ENCODE measurements at regions not wholly inside any gene's neighbourhood (a gene's known extent, or its start where the extent isn't known, plus 50 kb on each side); places are given as distances from the start of the nearest gene placed in this dataset.

DNA sequence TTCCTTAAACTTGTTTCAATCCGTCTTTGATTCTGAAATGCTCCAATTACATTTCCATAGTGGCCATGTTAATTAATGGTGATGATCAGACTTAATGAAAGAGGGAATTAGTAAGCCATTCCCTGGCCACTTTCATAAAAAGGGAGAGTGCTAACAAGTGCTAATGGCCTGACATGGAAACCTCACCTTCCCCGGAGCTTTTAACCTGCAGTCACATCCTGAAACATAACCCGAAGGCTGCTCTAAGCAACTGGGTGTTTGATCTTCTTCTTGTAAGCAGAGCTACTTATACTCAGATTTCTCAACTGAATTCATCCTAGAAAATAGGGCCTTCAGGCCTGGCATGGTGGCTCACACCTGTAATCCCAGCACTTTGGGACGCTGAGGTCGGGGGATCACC is 67.1 kb upstream of the ZMYND8 start:
- TF ChIP-seq, protein P1, sequence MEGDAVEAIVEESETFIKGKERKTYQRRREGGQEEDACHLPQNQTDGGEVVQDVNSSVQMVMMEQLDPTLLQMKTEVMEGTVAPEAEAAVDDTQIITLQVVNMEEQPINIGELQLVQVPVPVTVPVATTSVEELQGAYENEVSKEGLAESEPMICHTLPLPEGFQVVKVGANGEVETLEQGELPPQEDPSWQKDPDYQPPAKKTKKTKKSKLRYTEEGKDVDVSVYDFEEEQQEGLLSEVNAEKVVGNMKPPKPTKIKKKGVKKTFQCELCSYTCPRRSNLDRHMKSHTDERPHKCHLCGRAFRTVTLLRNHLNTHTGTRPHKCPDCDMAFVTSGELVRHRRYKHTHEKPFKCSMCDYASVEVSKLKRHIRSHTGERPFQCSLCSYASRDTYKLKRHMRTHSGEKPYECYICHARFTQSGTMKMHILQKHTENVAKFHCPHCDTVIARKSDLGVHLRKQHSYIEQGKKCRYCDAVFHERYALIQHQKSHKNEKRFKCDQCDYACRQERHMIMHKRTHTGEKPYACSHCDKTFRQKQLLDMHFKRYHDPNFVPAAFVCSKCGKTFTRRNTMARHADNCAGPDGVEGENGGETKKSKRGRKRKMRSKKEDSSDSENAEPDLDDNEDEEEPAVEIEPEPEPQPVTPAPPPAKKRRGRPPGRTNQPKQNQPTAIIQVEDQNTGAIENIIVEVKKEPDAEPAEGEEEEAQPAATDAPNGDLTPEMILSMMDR (IDR thresholded peaks at IDR 0.05; ENCODE audit: poor library complexity, severe bottlenecking) = no peak
- H3K36me3 ChIP-seq (ENCODE audit: low read depth) = no peaks in the 10 kb centered on the region
- DNase-seq (ENCODE audit: low spot score) (no peak), ATAC-seq (ENCODE audit: low read depth) (no peak)
- H3K27ac ChIP-seq (ENCODE audit: poor library complexity, severe bottlenecking) = no peak overlapping the region
- H3K4me1 ChIP-seq (ENCODE audit: insufficient read depth, poor library complexity, severe bottlenecking) = no peaks in the 10 kb centered on the region
- no peak overlapping the region for H3K4me3 ChIP-seq (ENCODE audit: severe bottlenecking)
- H3K9me3 ChIP-seq (ENCODE audit: severe bottlenecking) = peaks cover 13% of the 10 kb centered on the region
- H3K27me3 ChIP-seq (ENCODE audit: insufficient read depth, poor library complexity, severe bottlenecking) = no peaks in the 10 kb centered on the region

DNA sequence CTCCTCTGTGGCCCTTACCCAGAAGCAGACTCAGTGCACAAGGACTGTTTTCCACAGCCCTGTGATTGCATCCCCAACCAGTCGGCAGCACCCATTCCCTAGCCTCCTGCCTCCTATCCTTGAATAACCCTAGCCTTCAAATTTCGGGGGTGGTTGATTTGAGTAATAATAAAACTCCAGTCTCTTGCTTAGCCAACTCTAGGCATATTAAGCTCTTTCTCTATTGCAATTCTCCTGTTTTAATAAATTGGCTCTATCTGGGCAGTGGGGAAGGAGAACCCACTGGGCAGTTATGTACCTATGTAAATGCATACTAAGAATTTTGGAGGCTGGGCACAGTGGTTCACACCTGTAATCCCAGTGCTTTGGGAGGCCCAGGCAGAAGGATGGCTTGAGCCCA is 70.6 kb upstream of the ZMYND8 start:
- H3K27me3 ChIP-seq (ENCODE audit: insufficient read depth, poor library complexity, severe bottlenecking) = no peaks in the 10 kb centered on the region
- DNase-seq (ENCODE audit: low spot score) (no peak), ATAC-seq (ENCODE audit: low read depth) (no peak)
- peaks cover 6% of the 10 kb centered on the region for H3K4me1 ChIP-seq (ENCODE audit: insufficient read depth, poor library complexity, severe bottlenecking)
- no peak overlapping the region for H3K4me3 ChIP-seq (ENCODE audit: severe bottlenecking)
- peaks cover 13% of the 10 kb centered on the region for H3K9me3 ChIP-seq (ENCODE audit: severe bottlenecking)
- H3K27ac ChIP-seq (ENCODE audit: poor library complexity, severe bottlenecking) = no peak overlapping the region
- H3K36me3 ChIP-seq (ENCODE audit: low read depth) = no peaks in the 10 kb centered on the region
- TF ChIP-seq, protein P1 (IDR thresholded peaks at IDR 0.05; ENCODE audit: poor library complexity, severe bottlenecking) = no peak

DNA sequence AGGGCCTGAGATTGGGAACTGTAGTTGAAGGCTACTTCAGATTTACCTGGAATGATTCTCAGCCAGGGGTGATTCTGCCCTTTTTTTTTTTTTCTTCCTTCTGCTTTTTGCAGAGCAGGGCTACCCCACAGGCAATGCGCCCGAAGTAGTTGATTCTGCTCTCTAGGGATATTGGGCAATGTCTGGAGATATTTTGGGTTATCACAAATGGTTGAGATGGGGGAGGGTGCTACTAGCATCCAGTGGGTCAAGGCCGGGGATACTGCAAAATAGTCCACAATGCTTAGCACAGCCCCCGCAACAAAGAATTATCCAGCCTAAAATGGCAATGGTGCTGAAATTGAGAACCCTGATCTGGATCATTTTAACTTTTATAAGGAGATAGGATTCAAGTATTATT is 71.2 kb upstream of the ZMYND8 start:
- TF ChIP-seq, protein P1 (IDR thresholded peaks at IDR 0.05; ENCODE audit: poor library complexity, severe bottlenecking) = no peak

DNA sequence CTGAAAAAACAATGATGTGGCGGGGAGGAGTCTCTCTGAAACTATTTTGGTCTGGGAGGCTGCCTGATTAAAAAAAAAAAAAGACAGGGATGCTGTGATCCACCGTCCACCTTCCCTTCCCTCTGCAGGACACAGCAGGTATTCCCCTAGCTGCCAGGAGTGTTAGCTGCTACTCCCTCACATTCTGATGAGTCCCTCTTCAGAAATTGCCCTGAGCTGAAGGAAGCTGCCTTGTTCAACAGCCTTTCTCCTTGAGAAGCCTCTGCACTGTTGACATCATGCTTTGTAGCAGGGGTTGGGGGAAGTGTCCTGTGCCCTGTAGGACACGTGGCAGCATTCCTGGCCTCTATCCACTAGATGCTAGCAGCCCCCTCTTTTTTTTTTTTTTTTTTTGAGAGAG is 71.7 kb upstream of the ZMYND8 start:
- ATAC-seq (ENCODE audit: low read depth) (no peak), DNase-seq (ENCODE audit: low spot score) (no peak)
- Histone ChIP-seq H3K4me1 (ENCODE audit: insufficient read depth, poor library complexity, severe bottlenecking) (peaks cover 16% of the 10 kb centered on the region), H3K9me3 (ENCODE audit: severe bottlenecking) (peaks cover 13% of the 10 kb centered on the region), H3K36me3 (ENCODE audit: low read depth) (no peaks in the 10 kb centered on the region), H3K4me3 (ENCODE audit: severe bottlenecking) (no peak overlapping the region), H3K27me3 (ENCODE audit: insufficient read depth, poor library complexity, severe bottlenecking) (no peaks in the 10 kb centered on the region), H3K27ac (ENCODE audit: poor library complexity, severe bottlenecking) (no peak overlapping the region)
- TF ChIP-seq, protein P1 (IDR thresholded peaks at IDR 0.05; ENCODE audit: poor library complexity, severe bottlenecking) = no peak

More for the DNA sequence above, 71.2 kb upstream of the ZMYND8 start:
- Histone ChIP-seq H3K9me3 (ENCODE audit: severe bottlenecking) (peaks cover 13% of the 10 kb centered on the region), H3K4me3 (ENCODE audit: severe bottlenecking) (no peak overlapping the region), H3K27ac (ENCODE audit: poor library complexity, severe bottlenecking) (no peak overlapping the region), H3K4me1 (ENCODE audit: insufficient read depth, poor library complexity, severe bottlenecking) (peaks cover 12% of the 10 kb centered on the region), H3K36me3 (ENCODE audit: low read depth) (no peaks in the 10 kb centered on the region), H3K27me3 (ENCODE audit: insufficient read depth, poor library complexity, severe bottlenecking) (no peaks in the 10 kb centered on the region)
- ATAC-seq (ENCODE audit: low read depth) (no peak), DNase-seq (ENCODE audit: low spot score) (no peak)

DNA sequence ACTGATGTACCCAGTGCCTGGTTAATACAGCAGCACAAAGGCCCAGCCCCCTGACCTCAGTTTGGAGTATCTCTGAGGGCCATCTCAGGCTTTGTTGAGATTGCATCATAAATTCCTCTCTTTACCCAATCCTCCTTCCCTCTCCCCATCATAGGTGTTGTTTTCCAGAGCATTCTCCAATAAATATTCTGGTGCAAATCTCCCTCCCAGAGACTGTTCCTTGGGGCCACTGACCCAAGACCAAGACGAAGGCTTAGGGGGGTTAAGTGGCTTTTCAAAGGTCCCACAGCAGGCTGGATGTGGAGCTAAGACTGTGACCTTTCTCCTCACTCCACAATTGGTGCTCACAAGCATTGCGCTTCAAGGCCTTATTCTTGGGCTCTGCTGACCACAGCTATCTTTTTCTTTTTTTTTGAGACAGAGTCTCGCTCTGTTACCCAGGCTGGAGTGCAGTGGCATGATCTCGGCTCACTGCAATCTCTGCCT is 72.4 kb upstream of the ZMYND8 start:
- Histone ChIP-seq H3K27me3 (ENCODE audit: insufficient read depth, poor library complexity, severe bottlenecking) (no peaks in the 10 kb centered on the region), H3K27ac (ENCODE audit: poor library complexity, severe bottlenecking) (no peak overlapping the region), H3K9me3 (ENCODE audit: severe bottlenecking) (peaks cover 13% of the 10 kb centered on the region), H3K36me3 (ENCODE audit: low read depth) (no peaks in the 10 kb centered on the region), H3K4me3 (ENCODE audit: severe bottlenecking) (no peak overlapping the region), H3K4me1 (ENCODE audit: insufficient read depth, poor library complexity, severe bottlenecking) (peaks cover 24% of the 10 kb centered on the region)
- TF ChIP-seq, protein P1 (IDR thresholded peaks at IDR 0.05; ENCODE audit: poor library complexity, severe bottlenecking) = no peak
- ATAC-seq (ENCODE audit: low read depth) = no peak
- no peak for DNase-seq (ENCODE audit: low spot score)

Measured in RWPE2 (cell line).